IMR-90 (cell line): ENCODE measurements at regions not wholly inside any gene's neighbourhood (a gene's known extent, or its start where the extent isn't known, plus 50 kb on each side); places are given as distances from the start of the nearest gene placed in this dataset.

ENCODE experiments used
- ATAC-seq: fragments of 200-7000 bp; cut with Tn5 transposase; 2 replicates; pipeline ENCODE4 v1.9.1; 2020; ENCODE audit warnings: low read depth, mild to moderate bottlenecking, moderate library complexity
- BruUV-seq: library from RNA; stranded (reverse); fragments of 400-500 nt; replicated peaks from 2 replicates; lab custom pipeline; 2021; lab: Mats Ljungman, UMichigan
- CTCF ChIA-PET: fragments of 300-600 bp; formaldehyde crosslinking; extraction: SDS; loops from one replicate; lab custom pipeline; 2021; ENCODE audit warnings: antibody characterized with exemption; lab: Yijun Ruan, JAX
- POLR2A ChIA-PET: fragments of 300-600 bp; sonication (Branson Sonifier 250); formaldehyde crosslinking; loops from one replicate; lab custom pipeline; 2022; ENCODE audit warnings: antibody characterized with exemption; ENCODE audit not compliant: unreplicated experiment; lab: Charles Lee
- DNase-seq: peaks from one replicate; pipeline ENCODE4 v3.0.0; 2013
- H2AFZ ChIP-seq: replicated peaks from 2 replicates; pipeline ENCODE3; 2013; ENCODE audit warnings: low read length, mild to moderate bottlenecking; ENCODE audit not compliant: poor library complexity
- H2AK5ac ChIP-seq: 2 replicates; pipeline ENCODE4 v1.6.1; 2013; ENCODE audit warnings: low read depth, low read length, inconsistent platforms
- H2AK9ac ChIP-seq: replicated peaks from 2 replicates; pipeline ENCODE3; 2013; ENCODE audit warnings: mild to moderate bottlenecking, low read depth, low read length, moderate library complexity; ENCODE audit not compliant: poor library complexity
- H2BK120ac ChIP-seq: 2 replicates; pipeline ENCODE4 v1.6.1; 2013; ENCODE audit warnings: low read depth, low read length, inconsistent platforms
- H2BK15ac ChIP-seq: 3 replicates; pipeline ENCODE4 v1.6.1; 2013; ENCODE audit warnings: low read depth, low read length, inconsistent platforms
- H2BK20ac ChIP-seq: 2 replicates; pipeline ENCODE4 v1.6.1; 2013; ENCODE audit warnings: low read depth, mild to moderate bottlenecking, inconsistent platforms, low read length, moderate library complexity
- H2BK5ac ChIP-seq: 2 replicates; pipeline ENCODE4 v1.6.1; 2013; ENCODE audit warnings: mild to moderate bottlenecking, low read depth, low read length, inconsistent platforms; ENCODE audit not compliant: poor library complexity, severe bottlenecking
- H3K14ac ChIP-seq: replicated peaks from 2 replicates; pipeline ENCODE4 v1.6.1; 2013; ENCODE audit warnings: low read depth, low read length, inconsistent platforms
- H3K18ac ChIP-seq: 2 replicates; pipeline ENCODE4 v1.6.1; 2013; ENCODE audit warnings: low read depth, low read length, control low read depth
- H3K23ac ChIP-seq: 2 replicates; pipeline ENCODE4 v1.6.1; 2013; ENCODE audit warnings: low read depth, low read length, inconsistent platforms
- H3K27ac ChIP-seq: 2 replicates; pipeline ENCODE4 v1.5.1; 2013; ENCODE audit warnings: mild to moderate bottlenecking, control low read depth, low read length; ENCODE audit not compliant: insufficient read depth
- H3K27me3 ChIP-seq: 2 replicates; pipeline ENCODE4 v1.6.1; 2013; ENCODE audit warnings: low read length; ENCODE audit not compliant: control insufficient read depth, insufficient read depth
- H3K36me3 ChIP-seq: 2 replicates; pipeline ENCODE4 v1.6.1; 2013; ENCODE audit warnings: low read length, mixed read lengths; ENCODE audit not compliant: control insufficient read depth, insufficient read depth
- H3K4ac ChIP-seq: 2 replicates; pipeline ENCODE4 v1.6.1; 2013; ENCODE audit warnings: low read depth, low read length, inconsistent platforms
- H3K4me1 ChIP-seq: 2 replicates; pipeline ENCODE4 v1.6.1; 2013; ENCODE audit warnings: low read length, mixed read lengths; ENCODE audit not compliant: control insufficient read depth, insufficient read depth
- H3K4me2 ChIP-seq: 2 replicates; pipeline ENCODE4 v1.6.1; 2013; ENCODE audit warnings: low read depth, mild to moderate bottlenecking, control low read depth, low read length, moderate library complexity
- H3K4me3 ChIP-seq: 2 replicates; pipeline ENCODE4 v1.5.1; 2013; ENCODE audit warnings: low read depth, mild to moderate bottlenecking, control low read depth, low read length, moderate library complexity; ENCODE audit not compliant: insufficient read depth
- H3K56ac ChIP-seq: 2 replicates; pipeline ENCODE4 v1.6.1; 2013; ENCODE audit warnings: low read length, inconsistent platforms; ENCODE audit not compliant: insufficient read depth; ENCODE audit errors: extremely low read depth
- H3K79me1 ChIP-seq, 2 experiments: 2 replicates each; pipeline ENCODE4 v1.6.1; 2013; ENCODE audit warnings: low read length in 2 of 2, inconsistent platforms in 1 of 2, low read depth in 1 of 2
- H3K9ac ChIP-seq: 2 replicates; pipeline ENCODE4 v1.6.1; 2013; ENCODE audit warnings: low read depth, low read length, control low read depth
- H3K9me1 ChIP-seq: 2 replicates; pipeline ENCODE4 v1.6.1; 2013; ENCODE audit warnings: low read length, inconsistent platforms; ENCODE audit not compliant: insufficient read depth
- H3K9me3 ChIP-seq: 2 replicates; pipeline ENCODE4 v1.6.1; 2013; ENCODE audit warnings: low read length; ENCODE audit not compliant: control insufficient read depth, insufficient read depth
- H4K20me1 ChIP-seq: 2 replicates; pipeline ENCODE4 v1.6.1; 2013; ENCODE audit warnings: low read length, inconsistent platforms; ENCODE audit not compliant: insufficient read depth
- H4K5ac ChIP-seq: 2 replicates; pipeline ENCODE4 v1.6.1; 2013; ENCODE audit warnings: mild to moderate bottlenecking, low read depth, low read length, control low read depth
- H4K8ac ChIP-seq, 2 experiments: 2 replicates each; pipeline ENCODE4 v1.6.1; 2013; ENCODE audit warnings: low read depth in 2 of 2, low read length in 2 of 2, control low read depth in 1 of 2, inconsistent platforms in 1 of 2
- H4K91ac ChIP-seq: 2 replicates; pipeline ENCODE4 v1.6.1; 2013; ENCODE audit warnings: low read depth, low read length, inconsistent platforms; ENCODE audit not compliant: insufficient read depth
- BHLHE40 ChIP-seq: fragments of 150-350 bp; IDR thresholded peaks from 2 replicates; pipeline ENCODE4 v1.6.1; 2016; ENCODE audit warnings: mild to moderate bottlenecking, low read depth, low read length
- CEBPB ChIP-seq: IDR thresholded peaks from 2 replicates; pipeline ENCODE4 v1.6.1; 2012; ENCODE audit warnings: low read depth, low read length, improper control_type of control experiment
- CHD1 ChIP-seq: IDR thresholded peaks from 2 replicates; pipeline ENCODE4 v1.6.1; 2012; ENCODE audit warnings: low read depth, low read length, improper control_type of control experiment
- CTCF ChIP-seq: conservative IDR thresholded peaks from 2 replicates; pipeline ENCODE4 v1.5.1; 2012; ENCODE audit warnings: mild to moderate bottlenecking, low read depth, low read length, improper control_type of control experiment
- ELK1 ChIP-seq: fragments of 150-350 bp; IDR thresholded peaks from 2 replicates; pipeline ENCODE4 v1.6.1; 2016; ENCODE audit warnings: low read depth, mild to moderate bottlenecking, low read length, moderate library complexity, borderline replicate concordance
- MAFK ChIP-seq: IDR thresholded peaks from 2 replicates; pipeline ENCODE4 v1.6.1; 2012; ENCODE audit warnings: low read depth, low read length, improper control_type of control experiment
- MAZ ChIP-seq: IDR thresholded peaks from 2 replicates; pipeline ENCODE4 v1.6.1; 2012; ENCODE audit warnings: low read depth, mild to moderate bottlenecking, low read length, improper control_type of control experiment, moderate library complexity, borderline replicate concordance
- MXI1 ChIP-seq: IDR thresholded peaks from 2 replicates; pipeline ENCODE4 v1.6.1; 2012; ENCODE audit warnings: low read depth, mild to moderate bottlenecking, low read length, moderate library complexity, borderline replicate concordance
- NFE2L2 ChIP-seq: fragments of 150-350 bp; IDR thresholded peaks from 2 replicates; pipeline ENCODE4 v1.6.1; 2016; ENCODE audit warnings: low read depth, mild to moderate bottlenecking, low read length
- POLR2A ChIP-seq: IDR thresholded peaks from 2 replicates; pipeline ENCODE4 v1.6.1; 2012; ENCODE audit warnings: mild to moderate bottlenecking, low read depth, low read length
- RAD21 ChIP-seq: IDR thresholded peaks from 2 replicates; pipeline ENCODE4 v1.6.1; 2012; ENCODE audit warnings: low read length, improper control_type of control experiment
- RCOR1 ChIP-seq: IDR thresholded peaks from 2 replicates; pipeline ENCODE4 v1.6.1; 2012; ENCODE audit warnings: mild to moderate bottlenecking, low read length, improper control_type of control experiment; ENCODE audit not compliant: insufficient replicate concordance
- SMC3 ChIP-seq: fragments of 150-350 bp; IDR thresholded peaks from 2 replicates; pipeline ENCODE4 v1.6.1; 2016; ENCODE audit warnings: low read depth, mild to moderate bottlenecking, antibody characterized with exemption, low read length, moderate library complexity
- USF2 ChIP-seq: fragments of 150-350 bp; IDR thresholded peaks from 2 replicates; pipeline ENCODE4 v1.6.1; 2017; ENCODE audit warnings: mild to moderate bottlenecking, antibody characterized with exemption, low read length, low read depth
- WGBS, 2 experiments: methylation state at CpG; one replicate each; pipeline versions ENCODE4 v1.1.5 to v1.1.7; 2013; ENCODE audit warnings: missing lambda C conversion rate in 2 of 2; ENCODE audit not compliant: insufficient read length in 1 of 2; ENCODE audit errors: extremely low coverage in 2 of 2; 5-methylcytosine and 5-hydroxymethylcytosine counted together
- dilution Hi-C: fragments of 300-500 bp; cut with HindIII; formaldehyde crosslinking; loops from one replicate; pipeline ENCODE4 v1.14.3; 2018; ENCODE audit warnings: low sequenced_read_pairs; ENCODE audit not compliant: unreplicated experiment
- in situ Hi-C: fragments of 300-500 bp; cut with MboI; formaldehyde crosslinking; loops from 3 replicates; pipeline ENCODE4 v1.14.3; 2019; ENCODE audit warnings: low sequenced_read_pairs, inconsistent platforms, mixed read lengths
- intact Hi-C: fragments of 100-400 bp; cut with micrococcal nuclease; formaldehyde crosslinking; loops from 2 replicates; pipeline ENCODE4 v1.10.0; 2022

- Histone ChIP-seq H3K4me1 (no peaks in the 10 kb centered on the region; the same call in 1 of the 2 replicates), H4K8ac (no peak overlapping the region), H2BK15ac (no peak overlapping the region), H4K20me1 (no peaks in the 10 kb centered on the region), H3K4me2 (no peak overlapping the region), H3K79me1 (no peaks in the 10 kb centered on the region), H3K27me3 (no peaks in the 10 kb centered on the region), H2BK5ac (no peak overlapping the region), H3K4me3 (no peak overlapping the region), H4K91ac (no peak overlapping the region), H2AFZ (no peak overlapping the region), H3K9me1 (no peaks in the 10 kb centered on the region), H3K56ac (no peak overlapping the region), H2AK5ac (no peak overlapping the region), H3K23ac (no peak overlapping the region), H3K14ac (no peak overlapping the region), H2AK9ac (no peak overlapping the region), H3K9ac (no peak overlapping the region), H3K4ac (no peak overlapping the region), H2BK20ac (no peak overlapping the region), H3K36me3 (no peaks in the 10 kb centered on the region), H4K5ac (no peak overlapping the region), H3K27ac (no peak overlapping the region), H3K9me3 (no peaks in the 10 kb centered on the region), H3K18ac (no peak overlapping the region), H2BK120ac (no peak overlapping the region)
- CTCF ChIA-PET = no interaction called here
- intact Hi-C loops = no loop called here
- dilution Hi-C loops = no loop called here
- DNase-seq (no peak), ATAC-seq (no peak)
- no TSS peak for BruUV-seq
- WGBS, 2 experiments = 100% methylated on average over 2 of the region's 3 CpGs; no CpG with 5 or more reads in 1 of the 2 experiments
- in situ Hi-C loops = no loop called here
- TF ChIP-seq MXI1 = no peak
- no peak for TF ChIP-seq RAD21
- no peak for TF ChIP-seq CHD1
- no peak for TF ChIP-seq MAFK
- TF ChIP-seq CEBPB = no peak
- no peak for TF ChIP-seq RCOR1
- TF ChIP-seq SMC3 = no peak
- no peak for TF ChIP-seq NFE2L2
- no peak for TF ChIP-seq BHLHE40
- TF ChIP-seq USF2 = no peak
- TF ChIP-seq CTCF = no peak
- TF ChIP-seq POLR2A = no peak
- no peak for TF ChIP-seq ELK1
- TF ChIP-seq MAZ = no peak
- POLR2A ChIA-PET = no interaction called here
Measured at GRCh38 chr4:123869286-123870215, 473.0 kb downstream of the SPRY1 start.
